ENCODE measurements at regions not wholly inside any gene's neighbourhood (a gene's known extent, or its start where the extent isn't known, plus 50 kb on each side); places are given as distances from the start of the nearest gene placed in this dataset.

DNA sequence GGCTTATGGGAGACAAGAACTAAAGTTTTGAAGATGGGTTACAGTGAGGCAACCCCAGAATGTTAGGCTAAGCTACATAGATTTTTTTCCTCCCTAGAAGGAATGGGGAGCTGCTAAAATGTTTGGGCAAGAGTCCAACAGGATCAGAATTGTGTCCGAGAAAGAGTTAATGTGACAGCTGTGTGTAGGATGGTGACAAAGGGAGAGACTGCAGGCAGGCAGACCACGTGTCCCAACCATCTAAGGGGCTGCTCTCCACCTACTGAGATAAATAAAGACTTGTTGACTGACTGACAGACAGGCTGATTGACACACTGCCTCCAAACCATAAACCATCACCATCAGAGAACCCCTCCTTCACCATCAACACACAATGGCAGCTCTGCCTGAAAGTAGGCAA, 133.7 kb upstream of the CTTNBP2NL start:
- Histone ChIP-seq H3K14ac (replicated peaks; ENCODE audit: low read depth, low read length) (no peak overlapping the region), H4K20me1 (ENCODE audit: insufficient read depth, low read length) (no peaks in the 10 kb centered on the region), H2AFZ (replicated peaks; ENCODE audit: low read length, poor library complexity) (no peak overlapping the region), H2BK120ac (ENCODE audit: low read depth, low read length) (no peak overlapping the region), H3K9me3 (ENCODE audit: control insufficient read depth, insufficient read depth, low read length) (no peaks in the 10 kb centered on the region), H3K9ac (ENCODE audit: low read depth, low read length) (no peak overlapping the region), H2BK5ac (ENCODE audit: low read depth, low read length, poor library complexity, severe bottlenecking) (no peak overlapping the region), H4K91ac (ENCODE audit: insufficient read depth, low read depth, low read length) (no peak overlapping the region), H3K27ac (ENCODE audit: insufficient read depth, low read length) (no peak overlapping the region), H3K79me1 (ENCODE audit: low read depth in 1 of 2, low read length in 2 of 2) (no peaks in the 10 kb centered on the region), H3K18ac (ENCODE audit: low read depth, low read length) (no peak overlapping the region), H3K9me1 (ENCODE audit: insufficient read depth, low read length) (no peaks in the 10 kb centered on the region), H3K27me3 (ENCODE audit: control insufficient read depth, insufficient read depth, low read length) (peaks cover 2% of the 10 kb centered on the region), H2BK15ac (ENCODE audit: low read depth, low read length) (no peak overlapping the region), H2AK5ac (ENCODE audit: low read depth, low read length) (no peak overlapping the region), H3K4me3 (ENCODE audit: insufficient read depth, low read depth, low read length) (no peak overlapping the region), H3K4ac (ENCODE audit: low read depth, low read length) (no peak overlapping the region), H3K4me2 (ENCODE audit: low read depth, low read length) (no peak overlapping the region), H3K4me1 (ENCODE audit: control insufficient read depth, insufficient read depth, low read length) (no peaks in the 10 kb centered on the region; the same call in 1 of the 2 replicates), H3K56ac (ENCODE audit: extremely low read depth, insufficient read depth, low read length) (no peak overlapping the region), H4K5ac (ENCODE audit: low read depth, low read length) (no peak overlapping the region), H2AK9ac (replicated peaks; ENCODE audit: low read depth, low read length, poor library complexity) (no peak overlapping the region), H3K36me3 (ENCODE audit: control insufficient read depth, insufficient read depth, low read length) (no peaks in the 10 kb centered on the region), H3K23ac (ENCODE audit: low read depth, low read length) (no peak overlapping the region), H4K8ac (ENCODE audit: low read depth in 2 of 2, low read length in 2 of 2) (no peak overlapping the region), H2BK20ac (ENCODE audit: low read depth, low read length) (no peak overlapping the region)
- ATAC-seq (ENCODE audit: low read depth) = no peak
- ChIA-PET CTCF (no interaction called here), POLR2A (ENCODE audit: unreplicated experiment) (no interaction called here)
- dilution Hi-C loops (cut with HindIII; ENCODE audit: low sequenced_read_pairs, unreplicated experiment) (no loop called here), in situ Hi-C loops (cut with MboI; ENCODE audit: low sequenced_read_pairs) (no loop called here), intact Hi-C loops (cut with micrococcal nuclease) (no loop called here)
- no peak for DNase-seq
- no peak for TF ChIP-seq RFX5 (IDR thresholded peaks at IDR 0.05; ENCODE audit: low read depth, low read length)
- no peak for TF ChIP-seq CEBPB (IDR thresholded peaks at IDR 0.05; ENCODE audit: low read depth, low read length)
- no peak for TF ChIP-seq POLR2A (IDR thresholded peaks at IDR 0.05; ENCODE audit: low read depth, low read length)
- TF ChIP-seq FOS (IDR thresholded peaks at IDR 0.05; ENCODE audit: low read depth, low read length) = no peak
- WGBS, 2 experiments (ENCODE audit: extremely low coverage in 2 of 2, insufficient read length in 1 of 2) = no CpG with 5 or more reads among the region's 2 CpGs
- no TSS peak for BruUV-seq (replicated peaks)
